ENCODE measurements at regions not wholly inside any gene's neighbourhood (a gene's known extent, or its start where the extent isn't known, plus 50 kb on each side); places are given as distances from the start of the nearest gene placed in this dataset.
"Not testable (repeated sequence)": the region's sequence is repeated elsewhere in the genome, so short reads cannot be mapped to it uniquely, and the experiment has no call there.

DNA sequence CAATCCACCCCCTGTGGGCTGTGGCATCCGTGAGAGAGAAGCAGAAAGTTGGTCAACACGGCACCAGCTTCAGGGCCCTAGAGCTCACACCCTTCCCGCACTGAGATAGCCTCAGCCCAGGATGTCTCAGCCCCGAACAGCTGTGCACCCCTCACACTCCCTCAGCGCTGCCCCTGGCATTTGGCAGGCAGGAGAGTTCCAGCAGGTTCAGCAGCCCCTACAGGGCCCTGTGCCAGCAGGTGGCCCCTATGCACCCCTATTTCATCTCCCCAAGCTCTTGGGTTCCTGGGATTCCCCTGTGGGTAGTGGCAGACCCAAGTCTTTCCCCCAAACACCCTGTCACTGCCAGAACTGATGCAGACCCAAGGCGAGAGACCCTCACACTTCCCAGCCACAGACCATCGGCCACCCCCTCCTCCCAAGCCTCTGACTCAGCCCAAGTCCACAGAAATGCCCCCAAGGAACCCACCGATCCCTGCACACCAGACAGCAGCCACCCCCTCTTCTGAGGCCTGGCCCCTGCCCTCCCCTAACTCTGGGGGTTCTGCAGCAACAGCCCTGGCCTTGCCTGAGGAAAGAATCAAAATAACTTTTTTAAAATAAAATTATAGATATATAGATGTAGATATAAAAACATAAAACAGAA lies 183.6 kb downstream of the IGLL1 start:
- no peaks in the 10 kb centered on the region for H3K4me1 Mint-ChIP-seq
- no peaks in the 10 kb centered on the region for H3K36me3 Mint-ChIP-seq
- H3K27me3 Mint-ChIP-seq: no peaks in the 10 kb centered on the region
- H3K4me3 Mint-ChIP-seq: no peak overlapping the region
- no peak for DNase-seq
- no peaks in the 10 kb centered on the region for H3K9me3 Mint-ChIP-seq
- CTCF ChIA-PET: interaction anchor here (0.6 kb wide), 1 partner anchor 72 kb away, joined by 3 read pairs; no protein-coding TSS in a partner anchor
- no peak overlapping the region for H3K27ac Mint-ChIP-seq

DNA sequence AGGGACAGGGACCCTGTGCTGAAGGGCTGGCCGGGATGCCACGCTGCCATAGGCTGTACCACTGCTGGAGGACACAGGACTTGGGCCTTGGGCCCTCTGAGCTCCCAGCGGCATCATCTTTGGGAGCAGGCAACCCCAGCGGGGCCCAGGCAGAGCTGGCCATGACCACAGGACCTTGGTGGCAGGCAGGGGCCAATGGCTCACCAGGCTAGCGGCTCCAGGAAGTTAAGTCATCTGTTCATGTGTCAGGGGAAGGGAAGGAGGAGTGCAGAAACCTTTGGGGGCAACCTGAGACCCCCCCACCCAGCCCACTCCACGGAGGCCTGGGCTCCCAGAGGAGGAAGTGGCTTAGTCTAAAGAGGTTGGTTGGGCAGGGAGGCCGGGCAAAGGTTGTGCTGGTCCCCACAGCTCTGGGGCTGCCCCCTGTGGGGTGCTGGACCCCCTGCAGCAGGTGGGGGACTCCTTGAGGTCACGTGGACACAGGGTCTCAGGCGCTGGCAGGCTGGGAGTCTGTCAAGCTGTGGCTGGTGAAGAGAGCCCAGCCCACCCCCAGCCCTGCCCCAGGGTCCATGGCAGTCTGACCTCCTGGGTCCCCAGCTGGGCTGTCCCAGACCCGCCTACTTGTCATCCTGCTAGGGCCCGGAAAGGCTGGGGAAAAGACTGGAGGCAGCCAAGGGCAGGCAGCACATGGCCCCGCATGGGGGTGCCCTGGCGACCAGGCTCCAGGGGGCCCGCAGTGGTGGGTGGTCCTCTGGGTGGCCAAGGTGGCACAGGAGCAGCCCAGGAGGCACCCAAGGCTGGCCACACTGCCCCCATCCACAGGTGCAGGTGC lies 184.3 kb downstream of the IGLL1 start:
- Mint-ChIP-seq H3K4me3 (no peak overlapping the region), H3K27me3 (no peaks in the 10 kb centered on the region), H3K4me1 (no peaks in the 10 kb centered on the region), H3K9me3 (no peaks in the 10 kb centered on the region), H3K36me3 (no peaks in the 10 kb centered on the region), H3K27ac (no peak overlapping the region)
- CTCF ChIA-PET: interaction anchor here (0.6 kb wide), 1 partner anchor 72 kb away, joined by 3 read pairs; no protein-coding TSS in a partner anchor
- DNase-seq: no peak

DNA sequence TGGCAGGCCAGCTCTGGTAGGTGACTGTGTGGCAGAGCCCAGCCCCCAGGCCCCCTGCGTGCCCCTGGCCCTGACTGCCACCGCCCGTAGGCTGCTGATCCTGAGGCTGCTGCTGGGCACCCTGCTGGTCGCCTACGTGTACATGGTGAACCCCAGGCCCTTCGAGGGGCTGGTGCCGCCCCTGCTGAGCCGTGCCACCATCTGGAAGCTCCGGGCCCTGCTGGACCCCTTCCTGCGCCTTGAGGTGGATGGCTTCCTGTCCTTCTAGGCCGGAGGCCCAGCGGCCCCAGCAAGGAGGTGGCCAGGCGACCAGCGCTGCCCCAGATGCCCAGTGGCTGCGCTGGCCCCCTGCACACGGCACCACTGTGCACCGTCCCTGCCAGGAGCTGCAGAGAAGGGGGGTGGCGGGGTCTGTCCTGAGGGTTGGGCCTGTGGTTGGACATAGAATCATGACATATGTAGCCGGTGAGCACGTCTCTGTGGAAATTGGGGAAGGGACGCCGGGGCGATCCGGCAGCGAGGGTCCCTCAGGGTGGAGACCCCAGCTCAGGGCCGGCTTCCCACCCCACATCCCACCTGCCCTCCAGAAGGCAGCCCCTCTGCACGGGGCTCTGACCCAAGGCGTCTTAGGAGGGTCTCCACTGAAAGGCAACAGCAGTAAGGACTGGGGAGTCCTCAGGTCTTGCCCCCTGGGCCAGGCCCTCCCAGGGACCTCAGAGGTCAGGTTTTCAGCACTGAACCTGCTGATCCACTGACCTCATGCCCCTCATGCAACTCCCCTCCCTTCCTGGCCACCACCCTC lies 185.4 kb downstream of the IGLL1 start:
- no peak overlapping the region for H3K27ac Mint-ChIP-seq
- peak; percentile 18 for DNase-seq
- CTCF ChIA-PET: no interaction called here
- H3K27me3 Mint-ChIP-seq: no peaks in the 10 kb centered on the region
- H3K4me3 Mint-ChIP-seq: no peak overlapping the region
- no peaks in the 10 kb centered on the region for H3K4me1 Mint-ChIP-seq
- H3K36me3 Mint-ChIP-seq: no peaks in the 10 kb centered on the region
- no peaks in the 10 kb centered on the region for H3K9me3 Mint-ChIP-seq

DNA sequence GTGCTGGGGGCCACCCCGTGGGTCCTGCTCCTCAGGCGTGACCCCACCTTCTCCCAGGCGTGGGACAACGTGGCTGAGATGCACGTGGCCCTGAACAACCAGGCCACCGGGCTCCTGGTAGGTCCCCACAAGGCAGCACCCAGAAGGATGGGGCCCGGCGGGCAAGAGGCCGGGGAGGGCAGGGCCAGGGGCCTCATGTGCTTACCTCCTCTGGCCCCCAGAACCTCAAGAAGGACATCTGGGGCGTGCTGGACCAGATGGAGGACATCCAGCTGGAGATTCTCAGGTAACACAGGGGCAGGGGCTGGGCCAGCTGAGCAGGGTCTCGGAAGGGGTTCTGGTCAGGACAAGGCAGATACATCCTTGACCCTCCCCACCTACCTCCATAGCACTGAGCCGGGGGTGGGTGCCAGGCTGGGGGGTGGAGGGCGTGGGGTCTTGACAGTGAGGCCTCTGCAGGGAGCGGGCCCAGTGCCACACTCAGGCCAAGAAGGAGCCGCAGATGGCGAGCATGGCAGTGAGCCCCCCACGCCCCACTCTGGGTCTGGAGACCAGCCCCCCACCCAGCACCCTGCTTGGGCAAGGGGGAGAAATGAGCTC lies 186.3 kb downstream of the IGLL1 start:
- Mint-ChIP-seq H3K4me3 (no peak overlapping the region), H3K9me3 (no peaks in the 10 kb centered on the region), H3K4me1 (no peaks in the 10 kb centered on the region), H3K27ac (no peak overlapping the region), H3K36me3 (no peaks in the 10 kb centered on the region), H3K27me3 (no peaks in the 10 kb centered on the region)
- CTCF ChIA-PET: no interaction called here
- peak; percentile 17 for DNase-seq

DNA sequence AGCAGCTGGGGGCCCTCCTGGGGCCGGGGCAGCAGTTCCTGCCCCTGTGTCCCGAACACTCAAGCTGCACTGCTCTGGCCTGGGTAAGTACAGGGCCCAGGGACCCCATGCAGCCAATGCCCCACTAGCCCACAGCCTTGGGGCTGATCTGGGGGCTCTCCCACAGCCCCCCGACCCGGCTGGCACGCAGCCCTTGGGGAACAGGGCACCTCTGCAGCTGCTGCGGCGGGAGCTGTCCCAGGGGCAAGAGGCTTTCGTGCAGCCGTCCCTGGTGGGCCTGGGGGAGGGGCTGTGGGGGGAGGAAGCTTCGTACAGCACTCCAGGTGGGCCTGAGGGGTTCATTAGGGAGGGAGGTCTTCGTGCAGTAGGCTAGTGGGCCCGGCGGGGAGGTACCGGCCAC lies 186.9 kb downstream of the IGLL1 start:
- H3K9me3 Mint-ChIP-seq, H3K27me3 Mint-ChIP-seq, CTCF ChIA-PET, H3K36me3 Mint-ChIP-seq, H3K4me1 Mint-ChIP-seq, H3K27ac Mint-ChIP-seq, H3K4me3 Mint-ChIP-seq: not testable (repeated sequence)
- DNase-seq: peak; percentile 5

DNA sequence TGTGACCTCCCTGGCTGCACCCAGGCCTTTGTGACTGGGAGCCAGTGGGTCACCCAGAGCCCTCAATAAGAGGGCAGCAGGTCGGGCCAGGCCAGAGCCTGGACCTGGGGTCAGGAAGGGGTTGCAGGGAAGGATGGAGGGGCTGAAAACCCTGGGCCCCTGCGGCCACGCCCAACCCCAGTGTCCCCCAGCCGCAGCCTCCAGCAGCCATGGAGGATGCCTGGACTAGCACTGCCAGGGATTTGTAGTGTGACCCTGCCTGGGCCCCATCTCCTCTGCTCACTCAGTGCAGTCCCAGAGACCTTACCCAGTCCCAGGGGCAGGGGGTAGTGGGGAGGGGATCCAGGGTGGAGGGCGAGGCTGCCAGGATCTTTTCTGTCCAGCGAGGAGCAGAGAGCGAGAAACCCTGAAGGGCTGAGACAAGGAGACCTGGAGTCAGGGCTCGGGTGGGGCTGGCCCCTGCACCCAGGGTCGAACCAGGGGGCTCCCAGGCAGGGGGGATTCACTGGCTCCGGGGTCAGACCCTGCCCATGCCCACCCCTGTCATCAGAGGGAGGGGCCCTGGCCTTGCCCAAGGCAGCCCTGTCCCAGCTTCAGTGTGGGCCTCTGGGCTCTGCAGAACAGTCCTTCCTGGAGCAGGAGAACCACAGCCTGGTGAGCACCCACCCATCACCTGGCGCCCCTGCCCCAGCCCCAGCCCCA lies 187.5 kb downstream of the IGLL1 start:
- H3K36me3 Mint-ChIP-seq: no peaks in the 10 kb centered on the region
- H3K9me3 Mint-ChIP-seq: no peaks in the 10 kb centered on the region
- no peak overlapping the region for H3K4me3 Mint-ChIP-seq
- H3K27ac Mint-ChIP-seq: no peak overlapping the region
- no peaks in the 10 kb centered on the region for H3K27me3 Mint-ChIP-seq
- CTCF ChIA-PET: no interaction called here
- no peak for DNase-seq
- H3K4me1 Mint-ChIP-seq: no peaks in the 10 kb centered on the region

DNA sequence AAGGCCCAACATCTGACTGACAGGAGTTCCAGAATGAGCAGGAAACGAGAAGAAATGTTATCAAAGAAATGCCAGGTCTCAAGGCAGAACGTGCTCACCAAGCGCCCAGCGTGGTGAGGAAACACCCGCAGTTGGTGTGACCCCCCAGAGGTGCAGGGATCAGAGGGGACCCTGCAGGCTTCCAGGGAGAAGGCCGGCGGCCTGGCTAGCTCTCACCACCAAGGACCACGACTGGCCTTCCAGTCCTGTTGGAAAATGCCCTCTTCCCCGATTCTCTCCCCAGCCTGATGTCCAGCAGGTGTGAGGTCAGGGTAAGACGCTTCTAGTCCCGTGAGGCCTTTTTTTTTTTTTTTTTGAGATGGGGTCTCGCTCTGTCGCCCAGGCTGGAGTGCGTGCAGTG lies 189.1 kb downstream of the IGLL1 start:
- no peak overlapping the region for H3K27ac Mint-ChIP-seq
- H3K4me3 Mint-ChIP-seq: no peak overlapping the region
- CTCF ChIA-PET: no interaction called here

DNA sequence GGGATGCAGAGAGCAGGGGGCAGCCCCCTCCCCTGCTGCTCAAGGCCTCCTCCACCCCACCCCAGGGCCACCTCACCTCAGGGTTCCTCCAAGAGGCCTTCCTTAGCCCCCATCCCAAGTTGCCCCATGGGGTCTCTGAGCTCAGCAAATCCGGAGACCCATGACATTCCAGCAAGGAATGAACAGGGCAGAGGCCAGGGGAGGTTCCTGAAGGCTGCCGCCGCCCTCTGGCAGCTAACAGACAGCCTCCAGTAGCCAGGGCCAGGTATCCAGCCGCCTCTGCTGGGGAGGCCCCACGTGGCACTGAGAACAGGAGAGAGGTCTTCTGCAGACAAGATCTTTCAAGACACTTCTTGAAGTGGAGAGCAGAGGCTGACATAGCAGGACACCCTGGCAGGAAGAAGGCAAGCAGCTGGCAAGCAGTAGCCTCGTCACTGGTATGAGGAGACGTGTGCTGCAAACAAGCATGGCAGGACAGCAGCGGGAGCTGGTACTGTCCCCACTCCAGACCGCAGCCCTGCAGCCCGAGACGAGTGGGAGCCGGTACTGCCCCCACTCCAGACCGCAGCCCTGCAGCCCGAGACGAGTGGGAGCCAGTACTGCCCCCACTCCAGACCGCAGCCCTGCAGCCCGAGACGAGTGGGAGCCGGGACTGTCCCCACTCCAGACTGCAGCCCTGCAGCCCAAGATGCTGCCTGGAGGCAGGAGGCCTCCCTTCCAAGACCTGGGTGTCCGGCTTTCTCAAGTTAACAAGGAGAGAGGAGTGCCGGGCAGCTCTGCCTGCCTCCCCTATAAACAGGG lies 190.6 kb downstream of the IGLL1 start:
- CTCF ChIA-PET: interaction anchor here (1.3 kb wide), 1 partner anchor 11 kb away, joined by 3 read pairs; no protein-coding TSS in a partner anchor
- no peaks in the 10 kb centered on the region for H3K36me3 Mint-ChIP-seq
- H3K4me1 Mint-ChIP-seq: no peaks in the 10 kb centered on the region
- DNase-seq: no peak
- no peak overlapping the region for H3K4me3 Mint-ChIP-seq
- H3K27me3 Mint-ChIP-seq: no peaks in the 10 kb centered on the region
- H3K27ac Mint-ChIP-seq: no peak overlapping the region
- H3K9me3 Mint-ChIP-seq: no peaks in the 10 kb centered on the region

More for the DNA sequence above, 189.1 kb downstream of the IGLL1 start:
- H3K27me3 Mint-ChIP-seq: no peaks in the 10 kb centered on the region
- H3K36me3 Mint-ChIP-seq: no peaks in the 10 kb centered on the region
- no peaks in the 10 kb centered on the region for H3K9me3 Mint-ChIP-seq
- DNase-seq: no peak
- H3K4me1 Mint-ChIP-seq: no peaks in the 10 kb centered on the region

DNA sequence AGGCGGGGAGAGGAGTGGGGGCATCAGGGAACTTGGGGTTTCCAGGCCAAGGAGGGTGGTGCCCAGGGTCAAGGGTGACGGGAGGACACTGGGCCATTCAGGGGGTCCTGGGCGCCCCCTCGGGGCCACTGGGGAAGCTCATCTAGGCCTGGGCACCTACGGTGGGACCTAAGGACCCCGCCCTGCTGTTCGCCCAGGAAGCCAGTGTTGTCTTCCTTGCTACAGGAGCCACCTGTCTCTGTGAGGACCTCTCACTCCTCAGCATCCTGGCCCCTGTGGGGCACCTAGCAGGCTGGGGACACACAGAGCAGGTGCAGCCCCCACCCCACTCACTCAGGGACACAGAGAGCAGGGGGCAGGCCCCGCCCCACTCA lies 191.6 kb downstream of the IGLL1 start:
- no peak for DNase-seq
- CTCF ChIA-PET: no interaction called here
- no peaks in the 10 kb centered on the region for H3K36me3 Mint-ChIP-seq
- H3K27me3 Mint-ChIP-seq: peaks cover 9% of the 10 kb centered on the region
- no peak overlapping the region for H3K27ac Mint-ChIP-seq
- no peak overlapping the region for H3K4me3 Mint-ChIP-seq
- H3K9me3 Mint-ChIP-seq: no peaks in the 10 kb centered on the region
- H3K4me1 Mint-ChIP-seq: no peaks in the 10 kb centered on the region

DNA sequence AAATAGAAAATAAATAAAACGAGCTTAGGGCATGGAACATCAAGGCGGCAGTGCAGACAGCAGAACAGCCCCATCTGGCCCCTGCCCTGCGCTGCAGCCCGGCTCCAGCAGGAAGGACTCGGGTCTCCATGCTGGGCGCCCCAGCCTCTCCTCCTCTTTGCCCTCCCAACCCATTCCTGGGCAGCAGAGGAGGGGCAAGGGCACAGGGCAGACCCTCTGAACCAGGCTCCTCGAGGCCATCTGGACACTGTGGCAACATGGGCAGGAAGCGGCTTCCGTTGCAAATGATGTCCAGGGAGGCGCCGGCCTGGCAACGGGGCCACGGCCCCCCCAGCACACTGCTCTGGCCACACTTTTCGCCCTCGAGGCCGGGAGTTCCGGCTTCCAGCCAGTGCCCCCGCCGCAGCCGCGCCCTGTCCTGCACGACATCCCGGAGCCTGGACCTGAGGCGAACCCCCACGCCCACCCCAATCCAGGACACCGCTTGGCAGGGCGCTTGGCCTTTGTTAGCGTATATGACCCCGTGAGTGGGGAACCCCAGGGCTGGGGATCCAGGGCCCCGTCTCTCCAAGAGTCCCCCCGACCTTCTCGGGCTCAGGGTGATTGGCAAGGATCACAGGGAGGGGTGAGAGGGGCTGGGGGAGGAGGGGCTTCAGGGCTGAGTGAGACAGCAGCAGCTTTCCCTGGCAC lies 192.1 kb downstream of the IGLL1 start:
- Mint-ChIP-seq H3K4me3 (no peak overlapping the region), H3K27ac (no peak overlapping the region), H3K36me3 (no peaks in the 10 kb centered on the region), H3K9me3 (no peaks in the 10 kb centered on the region), H3K27me3 (peaks cover 11% of the 10 kb centered on the region), H3K4me1 (no peaks in the 10 kb centered on the region)
- DNase-seq: no peak
- CTCF ChIA-PET: interaction anchor here (0.7 to 1.2 kb wide), 5 partner anchors 12 to 422 kb away, joined by 3 to 5 read pairs (median 4); no protein-coding TSS in a partner anchor

DNA sequence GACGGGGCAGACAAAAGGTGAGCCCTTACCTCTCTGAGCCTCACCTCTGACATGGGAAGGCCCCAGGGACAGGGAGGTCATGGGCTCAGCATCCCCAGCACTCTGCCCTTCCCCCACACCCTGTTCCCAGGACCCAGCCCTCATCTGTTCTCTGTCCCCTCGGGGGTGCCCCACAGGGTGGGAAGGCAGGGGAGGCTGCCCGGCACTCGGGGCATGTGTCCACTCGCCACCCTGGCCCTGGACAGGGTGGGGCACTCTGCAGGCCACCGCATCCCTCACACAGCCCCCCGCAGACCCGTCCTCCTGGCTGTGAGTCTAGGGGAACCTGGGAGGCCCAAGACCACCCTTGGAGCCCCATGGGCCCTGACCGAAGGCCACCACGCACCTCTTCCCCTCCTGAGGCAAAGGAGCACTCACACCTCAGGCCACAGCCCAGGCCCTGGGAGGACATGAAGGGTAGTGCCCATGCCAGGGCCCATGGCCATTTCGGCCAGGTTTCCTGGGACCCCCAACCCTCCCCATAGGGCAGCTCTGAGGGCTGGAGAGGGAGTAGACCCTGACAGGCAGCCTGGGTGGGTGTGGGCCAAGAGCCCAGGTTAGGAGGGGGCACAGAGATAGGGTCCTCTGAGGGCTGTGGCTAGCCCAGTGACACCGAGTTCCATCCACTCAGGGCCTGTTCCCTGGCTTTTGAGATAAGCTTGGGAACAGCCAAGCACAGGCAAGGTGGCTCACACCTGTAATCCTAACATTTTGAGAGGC lies 193.1 kb downstream of the IGLL1 start:
- no peak for DNase-seq
- Mint-ChIP-seq H3K4me3 (no peak overlapping the region), H3K27me3 (peaks cover 11% of the 10 kb centered on the region), H3K27ac (no peak overlapping the region), H3K9me3 (no peaks in the 10 kb centered on the region), H3K4me1 (no peaks in the 10 kb centered on the region), H3K36me3 (no peaks in the 10 kb centered on the region)
- CTCF ChIA-PET: interaction anchor here (0.9 to 1.3 kb wide), 5 partner anchors 11 to 421 kb away, joined by 3 to 14 read pairs (median 4); no protein-coding TSS in a partner anchor
